GM18858 (cell line): ENCODE measurements at regions not wholly inside any gene's neighbourhood (a gene's known extent, or its start where the extent isn't known, plus 50 kb on each side); places are given as distances from the start of the nearest gene placed in this dataset.
A peak's percentile ranks its signal among the peaks of the same experiment; 100 is the strongest.
"Not testable (repeated sequence)": the region's sequence is repeated elsewhere in the genome, so short reads cannot be mapped to it uniquely, and the experiment has no call there.

ENCODE experiments used
- ATAC-seq: cut with Tn5 transposase; IDR thresholded peaks from one replicate; pipeline ENCODE4 v1.9.1; 2021; ENCODE audit not compliant: unreplicated experiment

DNA sequence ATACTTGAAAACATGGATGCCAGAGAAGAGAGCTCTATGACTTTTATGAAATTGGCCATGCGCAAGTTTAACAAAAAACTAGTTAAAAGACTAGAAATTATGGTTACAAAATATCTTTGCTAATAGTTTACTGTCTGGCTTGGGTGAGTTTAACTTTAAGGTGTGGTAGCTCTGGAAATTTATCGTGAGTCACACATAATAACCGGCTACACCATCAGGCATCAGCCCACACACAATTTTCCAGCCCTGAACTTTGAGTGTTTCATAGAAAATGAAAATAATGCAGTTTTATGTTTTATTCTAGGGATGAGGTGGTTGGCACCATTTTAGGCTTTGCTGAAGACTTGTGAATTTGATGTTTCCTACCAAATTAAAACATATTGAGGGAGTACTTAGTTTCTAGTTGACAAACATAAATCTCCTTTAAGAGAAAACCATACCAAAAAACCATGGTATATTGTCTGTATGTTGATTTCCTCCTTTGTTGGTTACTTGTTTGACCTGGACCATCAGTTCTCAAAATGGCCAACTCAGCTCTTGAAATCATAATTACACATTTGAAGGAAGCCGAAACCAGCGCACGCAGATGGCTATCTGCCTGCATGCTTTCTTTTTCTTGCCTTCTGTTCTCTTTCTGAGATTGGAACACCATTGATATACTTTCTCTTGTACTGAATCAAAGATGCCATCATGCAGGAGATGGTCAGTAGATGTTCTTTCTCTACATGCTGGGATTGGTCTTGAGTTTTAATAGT is 125.1 kb downstream of the AKAP11 start:
- ATAC-seq: no peak

DNA sequence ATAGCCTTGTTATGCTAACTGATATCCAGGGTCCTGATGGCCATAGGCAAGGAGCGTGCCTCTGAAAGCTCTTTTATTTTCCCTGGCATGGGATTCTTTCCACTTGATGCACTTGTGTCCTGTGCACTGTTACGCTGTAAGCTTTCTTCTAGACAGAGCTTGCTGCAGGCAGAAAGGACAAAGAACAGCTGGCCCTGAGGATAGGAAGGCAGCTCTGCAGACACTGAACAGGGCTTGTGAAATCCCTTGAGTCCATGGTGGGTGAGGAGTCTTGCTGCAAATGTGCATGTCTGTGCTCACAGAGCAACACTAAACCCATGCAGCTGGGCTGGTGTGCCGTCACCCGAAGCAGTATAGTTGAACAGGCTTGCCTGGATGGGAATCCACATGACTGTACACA is 126.6 kb downstream of the AKAP11 start:
- ATAC-seq: no peak

DNA sequence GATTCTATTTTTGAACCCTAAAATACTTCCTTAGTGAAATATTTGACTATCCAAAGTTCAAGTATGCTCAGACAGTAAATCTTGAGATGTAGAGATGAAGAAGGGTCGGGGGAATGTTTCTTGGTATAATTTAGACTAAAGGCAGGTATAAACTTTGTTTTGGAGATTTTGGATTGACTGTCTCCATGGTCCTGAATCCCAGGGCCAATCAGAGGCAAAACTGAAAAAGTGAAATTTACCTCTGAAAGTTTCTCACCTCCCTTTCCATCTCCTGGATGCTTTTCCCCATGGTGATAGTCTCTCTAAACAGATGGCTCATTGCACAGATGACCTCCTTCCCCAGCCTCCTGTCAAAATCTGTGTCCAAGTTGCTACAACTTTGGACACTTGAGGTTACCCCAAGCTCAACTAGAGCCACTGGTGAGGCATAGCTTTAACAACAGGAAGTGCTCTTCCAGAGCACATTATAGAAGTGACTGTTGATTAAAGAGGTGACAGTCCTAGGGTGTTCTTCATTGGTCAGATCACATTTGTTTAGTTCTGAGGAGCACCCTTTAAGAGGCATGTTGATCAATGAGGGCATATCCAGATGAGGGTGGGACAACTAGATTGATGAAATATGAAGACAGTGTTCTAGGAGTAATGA is 128.4 kb downstream of the AKAP11 start:
- no peak for ATAC-seq

DNA sequence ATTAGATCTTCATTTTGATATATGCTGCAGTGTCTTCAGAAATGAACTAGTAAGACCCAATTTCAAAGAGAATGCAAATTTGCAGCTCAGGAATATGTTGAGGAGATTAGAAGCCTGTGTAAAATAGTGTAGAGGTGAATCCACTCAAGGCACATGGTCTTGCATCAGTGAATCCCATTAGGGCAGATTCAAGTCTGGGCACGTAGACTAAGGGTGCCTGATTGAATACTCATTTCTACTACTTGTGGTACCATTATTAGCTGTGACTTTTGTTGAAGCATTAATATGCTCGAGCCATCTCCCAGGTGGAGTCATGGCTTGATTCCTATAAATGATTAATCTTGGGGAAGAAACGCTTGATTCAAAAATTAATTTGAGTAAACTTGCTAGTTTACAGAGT is 129.4 kb downstream of the AKAP11 start:
- ATAC-seq: no peak

DNA sequence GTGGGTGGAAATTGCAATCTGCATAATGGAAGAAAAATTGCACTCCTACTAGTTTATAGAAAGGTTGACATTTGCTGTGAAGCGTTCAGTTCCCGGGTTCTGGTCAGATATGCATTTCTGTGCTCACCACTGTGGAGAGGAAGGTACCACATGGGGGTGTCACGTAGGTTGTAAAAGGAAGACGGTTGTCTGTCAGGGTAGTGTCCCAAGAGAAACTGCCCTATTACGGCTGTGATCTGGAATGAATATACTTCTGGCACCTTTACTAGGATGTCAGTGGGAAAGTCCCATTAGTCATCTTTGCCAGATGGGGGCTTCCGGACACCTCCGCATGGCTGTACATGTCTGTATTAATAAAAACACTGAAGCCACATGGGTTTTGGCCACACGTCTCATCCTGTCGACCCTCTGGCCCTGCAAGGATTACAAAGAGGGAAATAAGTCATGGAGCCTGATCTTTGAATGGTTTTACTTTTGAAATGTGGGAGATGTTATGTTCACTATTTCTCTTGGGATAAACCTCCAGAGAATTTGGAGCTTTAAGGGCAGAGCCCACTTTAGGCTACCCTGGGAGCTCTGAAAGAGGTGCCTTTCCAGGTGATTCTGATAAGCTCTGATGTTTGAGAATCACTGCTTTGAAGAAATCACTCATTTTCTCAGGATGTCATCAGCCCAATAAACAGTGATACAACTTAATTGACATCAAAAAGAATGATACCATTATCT is 133.9 kb downstream of the AKAP11 start:
- ATAC-seq: peak; percentile 64

DNA sequence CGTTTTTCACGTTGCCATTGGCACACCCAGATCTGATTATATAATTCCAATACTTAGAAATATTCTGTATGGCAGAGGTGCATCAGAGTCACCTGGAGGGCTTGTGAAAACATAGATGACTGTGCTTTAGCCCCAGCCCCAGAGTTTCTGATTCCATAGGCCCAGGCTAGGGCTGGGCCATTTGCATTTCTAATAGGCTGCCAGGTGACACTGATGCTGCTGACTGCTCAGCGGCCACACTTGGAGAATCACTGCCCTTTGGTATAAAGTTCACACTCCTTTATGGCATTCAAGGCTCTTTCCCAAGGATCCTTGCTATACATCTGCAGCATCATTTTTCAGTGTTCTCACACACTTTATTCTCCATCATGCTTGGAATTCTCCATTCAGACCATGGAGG is 137.1 kb downstream of the AKAP11 start:
- ATAC-seq: no peak

DNA sequence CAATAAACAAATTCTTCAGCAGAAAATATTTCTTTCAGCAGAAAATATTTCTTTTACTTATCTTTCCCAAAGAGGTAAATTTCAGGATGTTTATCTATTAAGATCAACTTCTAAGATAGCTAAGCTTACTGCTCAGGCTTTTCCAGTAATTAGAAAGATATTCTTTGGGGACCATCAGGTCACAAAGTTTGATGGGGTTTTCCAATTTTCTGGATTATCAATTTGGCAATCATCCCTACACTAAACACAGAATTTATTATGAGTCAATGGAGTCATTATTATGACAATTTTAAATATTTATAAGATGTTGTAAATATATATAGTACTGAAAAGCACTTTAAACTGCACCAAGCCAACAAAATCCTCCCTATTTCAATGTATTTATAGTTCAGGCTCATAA is 137.6 kb downstream of the AKAP11 start:
- no peak for ATAC-seq

DNA sequence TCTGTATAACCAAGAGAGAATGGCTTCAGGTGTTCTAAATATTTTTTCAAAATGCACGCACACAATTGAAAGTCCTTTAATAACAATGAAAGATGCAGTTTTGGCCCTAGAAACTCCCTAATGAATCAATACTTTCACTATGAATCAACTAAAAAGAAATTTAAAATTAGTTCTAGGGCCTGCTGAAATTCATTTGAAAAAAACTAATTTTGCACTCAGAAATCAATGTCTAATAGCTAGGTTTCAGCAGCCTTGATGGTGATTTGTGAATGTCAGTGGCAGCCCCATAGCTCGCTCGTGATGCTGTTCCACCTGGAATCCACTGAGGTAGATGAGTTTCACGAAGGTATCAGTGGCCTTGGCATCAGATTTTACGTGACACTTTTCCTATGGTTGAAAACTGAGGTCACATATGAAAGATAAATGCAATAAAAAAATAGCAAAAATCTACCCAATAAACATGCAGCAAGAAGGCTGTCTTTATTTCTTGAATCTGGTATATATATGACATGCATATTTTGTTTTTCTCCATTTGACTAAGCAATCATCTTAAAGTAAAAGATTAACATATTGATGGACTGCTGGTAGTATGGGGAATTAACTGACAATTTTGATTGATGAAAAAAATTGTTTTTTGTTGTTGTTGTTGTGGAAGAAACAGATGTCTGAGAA is 141.0 kb downstream of the AKAP11 start:
- ATAC-seq: peak; percentile 35

DNA sequence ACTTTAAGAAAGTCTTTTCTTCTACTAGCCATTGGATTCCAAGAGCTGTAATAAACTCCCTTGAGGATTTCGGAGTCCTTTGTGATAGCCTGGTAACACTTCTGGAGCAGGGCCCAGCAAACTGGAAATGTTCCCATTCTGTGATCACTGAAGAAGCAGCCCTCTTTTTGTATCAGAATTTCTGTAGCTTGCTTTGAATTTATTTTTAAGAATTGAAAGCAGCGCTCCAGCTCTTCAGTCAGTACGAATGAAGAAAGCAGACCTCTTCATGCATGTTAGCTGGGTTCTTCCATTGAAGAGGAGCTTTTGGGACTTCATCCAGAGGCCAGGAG is 141.5 kb downstream of the AKAP11 start:
- no peak for ATAC-seq

DNA sequence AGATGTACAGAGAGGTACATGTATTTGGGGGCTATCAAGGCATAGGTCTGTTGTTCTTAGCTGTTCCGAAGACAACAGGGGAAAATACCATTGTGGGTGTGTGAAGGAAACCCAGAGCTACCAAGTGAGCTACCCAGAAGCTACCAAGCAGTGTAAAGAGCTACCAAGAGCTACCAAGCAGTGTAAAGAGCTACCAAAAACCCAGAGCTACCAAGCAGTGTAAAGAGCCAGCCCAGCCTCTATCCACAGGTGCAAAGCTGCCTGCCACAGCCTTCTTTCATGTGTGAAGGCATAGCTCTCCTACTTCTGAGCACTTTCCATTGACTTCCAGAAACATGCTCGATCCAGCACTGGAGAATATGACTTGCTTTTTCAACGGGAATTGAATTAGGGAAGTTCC is 145.7 kb downstream of the AKAP11 start:
- no peak for ATAC-seq

DNA sequence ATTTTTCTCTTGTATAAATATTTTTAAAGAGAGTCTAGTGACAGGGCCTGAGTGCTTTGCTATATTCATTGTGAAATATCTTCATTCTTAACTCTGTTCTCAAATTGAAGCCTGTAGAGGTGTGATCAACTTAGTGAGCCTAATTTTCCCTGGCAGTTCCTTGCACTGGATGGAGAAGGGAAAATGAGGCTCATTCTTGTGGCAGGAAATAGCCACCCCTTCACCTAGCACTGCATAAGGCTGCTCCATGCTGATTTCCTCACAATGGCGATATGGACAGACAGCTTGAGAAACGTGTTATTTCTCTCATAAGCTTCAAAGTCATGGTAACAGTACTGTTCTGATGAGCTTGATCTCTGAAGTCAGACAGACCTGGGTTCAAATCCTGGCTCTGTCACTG is 146.2 kb downstream of the AKAP11 start:
- ATAC-seq: no peak

DNA sequence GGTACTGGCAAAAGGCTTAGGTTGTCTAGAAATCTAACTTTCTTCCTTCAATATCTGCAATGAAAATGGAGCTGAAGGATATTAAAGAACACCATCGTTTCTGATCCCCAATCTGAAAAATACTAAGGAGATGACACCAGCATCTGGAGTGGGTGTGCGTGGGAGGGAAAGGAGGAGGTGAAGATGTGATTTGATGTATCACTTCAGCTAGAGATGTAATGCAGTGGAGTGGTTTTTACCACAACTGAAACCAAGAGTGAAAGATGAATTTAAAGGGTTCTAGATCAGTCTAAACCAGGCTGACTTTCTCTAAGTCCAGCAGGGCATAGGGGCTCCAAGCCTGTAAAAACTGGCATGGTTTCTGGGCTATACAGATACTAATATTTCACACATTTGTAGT is 148.4 kb downstream of the AKAP11 start:
- ATAC-seq: peak; percentile 76

DNA sequence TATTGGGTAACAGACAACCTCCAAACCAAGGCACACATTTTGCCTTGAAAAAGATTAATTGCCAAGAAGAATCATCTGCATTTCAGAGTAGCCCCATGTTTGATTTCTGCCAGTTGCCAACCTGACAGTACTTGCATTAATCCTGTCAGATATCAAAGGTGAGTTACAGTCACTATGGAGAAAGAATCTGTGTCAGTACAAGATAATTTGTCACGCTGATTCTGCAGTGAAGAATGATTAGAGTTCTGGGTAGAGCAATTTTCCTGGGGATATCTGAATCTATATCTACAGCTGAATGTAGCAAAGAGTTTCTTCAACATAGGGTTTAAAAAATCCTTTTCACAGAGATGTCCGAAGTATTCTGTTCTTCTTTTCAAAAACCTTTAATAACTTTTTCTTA is 150.7 kb downstream of the AKAP11 start:
- ATAC-seq: no peak

DNA sequence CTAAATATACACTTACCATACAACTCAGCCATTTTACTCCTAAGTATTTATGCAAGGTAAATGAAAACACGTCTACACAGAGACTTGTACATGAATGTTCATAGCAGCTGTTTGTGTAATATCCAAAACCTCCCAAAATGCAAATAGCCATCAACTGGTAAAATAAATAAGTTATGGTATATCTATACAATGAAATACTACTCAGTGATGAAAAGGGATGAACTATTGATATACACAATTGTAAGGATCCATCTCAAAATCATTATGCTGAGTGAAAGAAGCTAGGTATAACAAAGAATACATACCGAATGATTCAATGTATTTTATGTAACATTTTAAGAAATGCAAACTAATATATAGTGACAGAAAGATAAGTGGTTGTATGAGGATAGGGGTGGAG is 149.8 kb upstream of the TNFSF11 start:
- no peak for ATAC-seq

DNA sequence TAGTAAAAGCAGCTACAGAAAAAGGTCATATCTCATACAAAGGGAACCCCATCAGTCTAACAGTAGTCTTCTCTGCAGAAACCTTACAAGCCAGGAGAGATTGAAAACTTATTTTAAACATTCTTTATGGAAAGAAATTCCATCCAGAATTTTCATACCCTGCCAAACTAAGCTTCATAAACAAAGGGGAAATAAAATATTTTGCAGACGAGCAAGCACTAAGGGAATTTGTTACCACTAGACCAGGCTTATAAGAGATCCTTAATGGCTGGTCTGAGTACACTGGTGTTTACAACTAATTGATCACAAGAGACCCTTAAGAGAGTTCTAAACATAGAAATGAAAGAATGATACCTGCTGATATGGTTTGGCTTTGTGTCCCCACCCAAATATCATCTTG is 128.6 kb upstream of the TNFSF11 start:
- ATAC-seq: no peak

DNA sequence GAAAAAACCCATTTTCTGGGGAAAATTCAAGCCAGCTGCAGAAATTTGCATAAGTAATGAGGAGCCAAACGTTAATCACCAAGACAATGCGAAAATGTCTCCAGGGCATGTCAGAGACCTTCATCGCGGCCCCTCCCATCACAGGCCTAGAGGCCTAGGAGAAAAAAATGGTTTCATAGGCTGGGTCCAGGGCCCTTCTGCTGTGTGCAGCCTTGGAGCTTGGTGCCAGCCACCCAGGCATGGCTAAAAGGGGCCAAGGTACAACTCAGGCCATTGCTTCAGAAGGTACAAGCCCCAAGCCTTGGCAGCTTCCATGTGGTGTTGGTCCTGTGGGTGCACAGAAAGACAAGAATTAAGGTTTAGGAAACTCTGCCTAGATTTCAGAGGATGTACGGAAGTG is 127.4 kb upstream of the TNFSF11 start:
- not testable (repeated sequence) for ATAC-seq

DNA sequence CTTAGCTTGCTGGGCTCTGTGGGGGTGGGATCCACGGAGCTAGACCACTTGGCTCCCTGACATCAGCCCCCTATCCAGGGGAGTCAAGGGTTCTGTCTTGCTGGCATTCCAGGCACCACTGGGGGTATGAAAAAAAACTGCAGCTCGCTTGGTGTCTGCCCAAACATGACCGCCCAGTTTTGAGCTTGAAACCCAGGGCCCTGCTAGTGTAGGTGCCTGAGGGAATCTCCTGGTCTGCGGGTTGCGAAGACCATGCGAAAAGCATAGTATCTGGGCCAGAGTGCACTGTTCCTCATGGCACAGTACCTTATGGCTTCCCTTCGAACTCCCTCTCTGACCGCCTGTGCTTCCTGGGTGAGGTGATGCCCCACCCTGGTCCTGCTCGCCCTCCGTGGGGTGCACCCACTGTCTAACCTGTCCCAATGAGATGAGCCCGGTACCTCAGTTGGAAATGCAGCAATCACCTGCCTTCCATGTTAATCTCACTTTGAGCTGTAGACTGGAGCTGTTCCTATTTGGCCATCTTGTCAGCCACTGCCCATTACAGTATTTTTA is 120.8 kb upstream of the TNFSF11 start:
- no peak for ATAC-seq

DNA sequence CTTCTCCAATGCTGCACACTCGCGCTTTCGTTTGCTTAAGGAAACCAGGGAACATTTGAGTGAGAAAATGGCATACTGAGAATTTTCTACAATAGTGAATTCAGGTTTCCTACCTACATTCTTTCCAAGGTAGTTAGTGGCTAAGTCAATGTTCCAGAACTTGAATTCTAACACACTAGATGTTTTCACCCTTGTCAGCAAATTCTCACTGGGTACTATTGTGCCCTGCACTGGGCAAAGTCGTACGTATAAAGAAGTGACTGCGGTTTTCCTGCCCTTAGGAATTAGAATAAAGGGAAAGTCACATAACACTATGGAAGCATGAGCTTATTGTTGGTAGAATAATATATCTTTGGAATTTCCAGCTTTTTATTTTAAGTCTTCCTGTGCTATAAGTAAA is 119.2 kb upstream of the TNFSF11 start:
- ATAC-seq: no peak

DNA sequence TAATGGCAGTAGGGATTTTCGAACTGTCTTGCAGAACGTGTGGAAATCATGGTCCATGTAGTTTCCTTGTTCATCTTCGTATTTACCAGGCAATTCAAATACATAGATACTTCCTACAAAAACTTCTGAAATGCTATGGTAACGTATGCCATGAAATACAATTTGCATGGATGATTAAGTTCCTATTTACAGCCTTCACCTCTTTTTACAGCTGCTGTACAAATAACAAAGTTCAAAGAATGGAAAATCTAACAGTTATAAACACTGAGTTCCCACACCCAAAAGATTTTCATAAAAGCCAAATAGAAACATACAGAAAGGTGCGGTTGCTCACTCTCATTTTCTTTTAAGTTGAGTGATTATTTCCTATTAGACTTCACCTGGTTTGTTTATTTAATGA is 115.8 kb upstream of the TNFSF11 start:
- no peak for ATAC-seq

DNA sequence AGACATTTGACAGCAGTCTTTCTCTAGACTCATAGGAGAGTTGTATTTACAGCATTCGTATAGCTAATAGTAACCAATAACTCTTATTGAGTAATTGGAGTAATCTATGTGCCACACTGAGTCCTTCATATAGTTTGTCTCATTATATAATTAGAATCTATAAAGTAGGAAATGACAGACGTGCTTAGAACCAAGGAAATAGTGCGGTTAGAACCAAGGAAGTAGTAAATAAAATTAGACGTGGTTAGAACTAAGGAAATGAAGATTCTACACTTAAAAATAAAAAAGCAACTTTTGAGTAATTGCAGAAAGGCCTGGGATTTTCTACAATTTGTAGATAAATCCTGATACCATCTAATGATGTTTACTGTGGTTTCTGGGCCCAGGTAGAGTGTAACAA is 107.8 kb upstream of the TNFSF11 start:
- ATAC-seq: peak; percentile 20

DNA sequence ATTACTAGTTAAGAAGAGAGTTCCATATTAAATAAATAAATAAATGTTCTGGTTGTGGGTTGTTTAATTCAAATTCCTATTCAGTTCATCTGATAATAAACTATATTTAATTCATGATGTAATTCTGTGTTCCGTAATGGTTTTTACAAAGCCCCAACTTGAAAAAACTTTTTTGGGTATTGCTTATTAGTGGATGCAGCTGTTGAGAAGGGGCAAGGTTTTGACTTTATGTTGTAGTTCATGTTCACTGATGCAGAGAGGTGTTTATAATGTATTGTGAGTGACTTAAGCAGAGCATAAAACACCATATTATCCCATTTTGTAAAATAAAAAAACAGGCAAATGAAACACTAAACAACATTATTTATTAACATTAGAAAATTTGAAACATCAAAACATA is 107.3 kb upstream of the TNFSF11 start:
- peak; percentile 46 for ATAC-seq

DNA sequence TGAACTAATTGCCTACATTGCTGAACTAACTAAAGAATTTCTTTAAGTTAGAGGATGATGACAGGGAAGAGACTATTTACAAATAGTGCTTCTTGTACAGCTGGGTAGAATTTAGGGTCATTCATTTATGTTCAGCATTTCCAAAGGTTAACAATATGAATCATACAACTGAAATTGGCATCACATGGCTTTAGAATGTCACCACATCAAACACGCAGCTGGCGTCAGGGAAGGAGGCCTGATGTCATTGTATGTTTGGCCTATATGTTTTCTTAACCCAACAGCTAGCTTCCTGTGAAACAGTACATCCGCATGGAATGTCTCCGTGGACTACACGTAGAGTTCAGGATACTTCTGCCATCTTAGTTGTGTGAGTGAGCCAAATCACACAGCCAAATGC is 99.0 kb upstream of the TNFSF11 start:
- no peak for ATAC-seq
